SJCRH30 (cell line): ENCODE measurements at regions not wholly inside any gene's neighbourhood (a gene's known extent, or its start where the extent isn't known, plus 50 kb on each side); places are given as distances from the start of the nearest gene placed in this dataset.

Experiments used
- DNase-seq, 2 experiments: peaks; one replicate each; pipeline ENCODE4 v3.0.0-alpha.2; 2015 to 2020
- H3K27ac ChIP-seq: fragments of 250-450 bp; sonication (Bioruptor Pico); 2 replicates; pipeline ENCODE4 v1.5.1; 2020; ENCODE audit warnings: mild to moderate bottlenecking, moderate library complexity
- H3K27me3 ChIP-seq: fragments of 250-450 bp; sonication (Bioruptor Pico); 2 replicates; pipeline ENCODE4 v1.5.1; 2020; ENCODE audit warnings: mild to moderate bottlenecking, moderate library complexity
- H3K36me3 ChIP-seq: fragments of 250-450 bp; sonication (Bioruptor Pico); 2 replicates; pipeline ENCODE4 v1.5.1; 2020; ENCODE audit warnings: mild to moderate bottlenecking, moderate library complexity
- H3K4me1 ChIP-seq: fragments of 250-450 bp; sonication (Bioruptor Pico); 2 replicates; pipeline ENCODE4 v1.5.1; 2020; ENCODE audit warnings: mild to moderate bottlenecking, moderate library complexity
- H3K4me3 ChIP-seq: fragments of 250-450 bp; sonication (Bioruptor Pico); 2 replicates; pipeline ENCODE4 v1.5.1; 2020; ENCODE audit warnings: mild to moderate bottlenecking, moderate library complexity
- H3K9me3 ChIP-seq: fragments of 250-450 bp; sonication (Bioruptor Pico); replicated peaks from 2 replicates; pipeline ENCODE4 v1.5.1; 2020; ENCODE audit warnings: mild to moderate bottlenecking, moderate library complexity

- Histone ChIP-seq H3K36me3 (no peaks in the 10 kb centered on the region), H3K27me3 (no peaks in the 10 kb centered on the region), H3K9me3 (no peaks in the 10 kb centered on the region), H3K27ac (no peak overlapping the region), H3K4me3 (no peak overlapping the region), H3K4me1 (peaks cover 5% of the 10 kb centered on the region; the same call in 1 of the 2 replicates)
- DNase-seq = no peak
These were observed 199.2 kb upstream of the EEA1 start for GRCh38 chr12:93128332-93128707.

GRCh38 chr12:93130366-93131054 is 201.4 kb upstream of the EEA1 start:
- Histone ChIP-seq H3K4me1 (peaks cover 16% of the 10 kb centered on the region), H3K36me3 (no peaks in the 10 kb centered on the region), H3K27me3 (no peaks in the 10 kb centered on the region), H3K27ac (no peak overlapping the region), H3K4me3 (no peak overlapping the region), H3K9me3 (no peaks in the 10 kb centered on the region)
- DNase-seq = no peak

GRCh38 chr12:93133361-93133760 is 204.3 kb upstream of the EEA1 start:
- DNase-seq = no peak
- Histone ChIP-seq H3K27ac (no peak overlapping the region), H3K4me1 (peaks cover 28% of the 10 kb centered on the region), H3K36me3 (no peaks in the 10 kb centered on the region), H3K27me3 (no peaks in the 10 kb centered on the region), H3K9me3 (no peaks in the 10 kb centered on the region), H3K4me3 (no peak overlapping the region)

DNA sequence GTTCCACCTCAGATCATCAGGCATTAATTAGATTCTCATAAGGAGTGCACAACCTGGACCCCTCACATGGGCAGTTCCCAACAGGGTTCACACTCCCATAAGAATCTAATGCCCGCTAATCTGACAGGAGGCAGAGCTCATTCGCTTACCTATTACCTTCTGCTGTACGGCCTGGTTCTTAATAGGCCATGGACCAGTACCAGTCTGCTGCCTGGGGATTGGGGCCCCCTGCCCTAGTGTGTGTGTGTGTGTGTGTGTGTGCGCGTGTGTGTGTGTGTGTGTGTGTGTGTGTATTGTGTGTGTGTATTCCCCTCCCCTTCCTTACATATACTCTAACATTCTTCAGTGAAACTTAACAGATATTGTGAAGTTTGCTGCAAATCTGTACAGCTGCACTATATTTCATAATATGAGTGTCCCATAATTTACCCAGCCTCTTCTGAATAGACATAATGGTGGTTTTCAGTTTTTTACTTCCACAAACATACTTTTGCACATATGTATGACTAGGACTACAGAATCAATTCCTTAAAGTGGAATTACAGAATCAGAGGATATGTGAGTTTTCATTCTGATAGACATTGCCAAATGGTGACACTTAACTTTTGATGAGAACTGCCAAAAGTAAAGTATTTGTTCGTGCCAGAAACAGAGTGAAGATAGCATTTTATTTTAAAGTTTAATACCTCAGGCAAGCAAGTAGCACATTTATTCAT is 205.2 kb upstream of the EEA1 start:
- no peaks in the 10 kb centered on the region for H3K9me3 ChIP-seq
- H3K4me1 ChIP-seq = peaks cover 32% of the 10 kb centered on the region
- no peaks in the 10 kb centered on the region for H3K27me3 ChIP-seq
- no peak overlapping the region for H3K27ac ChIP-seq
- DNase-seq = no peak
- no peaks in the 10 kb centered on the region for H3K36me3 ChIP-seq
- H3K4me3 ChIP-seq = no peak overlapping the region

DNA sequence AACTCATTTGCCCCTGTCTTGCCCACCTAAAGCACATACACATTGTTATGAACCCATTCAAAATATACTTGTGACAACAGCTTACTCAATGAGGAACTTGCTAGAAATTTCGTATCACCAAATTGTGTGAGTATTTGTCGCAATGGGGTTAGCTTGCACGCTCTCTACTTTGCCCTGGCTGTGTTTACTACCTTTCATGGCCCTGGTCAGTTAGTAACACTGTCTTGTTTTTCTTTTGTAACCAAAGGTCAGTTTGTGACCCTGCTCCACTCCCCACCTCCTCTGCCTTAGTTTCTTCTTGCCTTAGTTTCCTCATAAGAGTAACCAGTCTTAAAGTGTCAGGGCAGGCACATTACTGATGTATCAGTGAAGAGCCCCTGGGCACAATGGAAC is 205.8 kb upstream of the EEA1 start:
- no peak for DNase-seq
- no peaks in the 10 kb centered on the region for H3K27me3 ChIP-seq
- no peak overlapping the region for H3K4me3 ChIP-seq
- no peaks in the 10 kb centered on the region for H3K9me3 ChIP-seq
- no peaks in the 10 kb centered on the region for H3K36me3 ChIP-seq
- H3K27ac ChIP-seq = no peak overlapping the region
- H3K4me1 ChIP-seq = peaks cover 32% of the 10 kb centered on the region

GRCh38 chr12:93135286-93136239 is 206.5 kb upstream of the EEA1 start:
- H3K9me3 ChIP-seq = no peaks in the 10 kb centered on the region
- DNase-seq = peak in 1 of 2 experiments; percentile 57
- H3K27me3 ChIP-seq = no peaks in the 10 kb centered on the region
- no peaks in the 10 kb centered on the region for H3K36me3 ChIP-seq
- no peak overlapping the region for H3K27ac ChIP-seq
- H3K4me3 ChIP-seq = no peak overlapping the region
- peaks cover 32% of the 10 kb centered on the region for H3K4me1 ChIP-seq

GRCh38 chr12:93136253-93137055 is 207.4 kb upstream of the EEA1 start:
- Histone ChIP-seq H3K27ac (no peak overlapping the region), H3K27me3 (no peaks in the 10 kb centered on the region), H3K4me1 (peaks cover 32% of the 10 kb centered on the region)

DNA sequence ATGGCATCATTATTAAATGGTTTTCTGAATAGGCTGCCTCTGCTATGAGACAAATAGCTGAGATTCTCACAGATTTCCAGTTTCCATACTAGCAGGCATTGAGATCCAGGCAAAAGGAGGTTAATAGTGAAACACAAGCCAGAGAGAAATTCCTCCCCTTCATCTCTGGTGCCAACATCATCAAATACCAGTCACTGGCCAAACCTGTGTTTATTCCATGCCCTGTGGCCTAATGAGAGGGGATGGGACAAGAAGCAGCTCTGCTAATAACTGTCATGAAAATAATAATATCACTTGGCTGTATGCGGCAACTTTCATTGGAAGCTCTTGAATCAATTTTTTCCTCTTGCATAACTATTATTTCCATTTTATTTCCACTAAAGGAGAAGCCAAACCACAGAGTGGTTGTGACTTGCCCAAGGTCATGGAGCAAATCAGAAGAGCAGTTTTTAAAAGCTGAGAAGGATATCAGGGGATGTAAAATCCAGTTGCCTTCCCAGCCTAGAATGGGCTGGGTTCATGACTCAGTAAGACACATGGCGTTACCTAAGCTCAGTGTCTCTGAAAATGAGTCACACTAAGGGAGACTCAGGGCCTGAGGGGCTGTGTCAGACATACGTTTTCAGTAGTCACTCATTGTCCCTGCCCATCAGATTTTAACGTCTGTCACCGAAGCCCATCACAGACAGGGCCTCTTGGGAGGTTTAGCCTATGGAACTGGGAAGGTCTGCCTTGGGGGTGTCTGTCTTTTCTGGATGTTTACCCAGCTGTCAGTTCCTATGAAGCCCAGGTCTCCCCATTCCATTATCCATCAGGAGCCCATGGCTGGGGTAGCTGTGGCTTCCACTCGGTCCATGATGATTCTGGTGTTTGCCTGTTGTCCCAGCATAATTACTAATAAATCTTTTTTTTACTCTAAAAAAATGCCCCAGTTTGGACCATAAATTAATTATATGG is 208.8 kb upstream of the EEA1 start:
- 0 out of 2 replicates have a peak overlapping the region, but pooled peaks have one; percentile 2 for H3K27ac ChIP-seq
- no peaks in the 10 kb centered on the region for H3K9me3 ChIP-seq
- H3K36me3 ChIP-seq = no peaks in the 10 kb centered on the region
- no peak overlapping the region for H3K4me3 ChIP-seq
- peaks cover 32% of the 10 kb centered on the region for H3K4me1 ChIP-seq
- peak; percentile 36 to 55 for DNase-seq
- H3K27me3 ChIP-seq = no peaks in the 10 kb centered on the region

More at GRCh38 chr12:93136253-93137055, 207.4 kb upstream of the EEA1 start:
- Histone ChIP-seq H3K36me3 (no peaks in the 10 kb centered on the region), H3K4me3 (no peak overlapping the region), H3K9me3 (no peaks in the 10 kb centered on the region)
- no peak for DNase-seq

DNA sequence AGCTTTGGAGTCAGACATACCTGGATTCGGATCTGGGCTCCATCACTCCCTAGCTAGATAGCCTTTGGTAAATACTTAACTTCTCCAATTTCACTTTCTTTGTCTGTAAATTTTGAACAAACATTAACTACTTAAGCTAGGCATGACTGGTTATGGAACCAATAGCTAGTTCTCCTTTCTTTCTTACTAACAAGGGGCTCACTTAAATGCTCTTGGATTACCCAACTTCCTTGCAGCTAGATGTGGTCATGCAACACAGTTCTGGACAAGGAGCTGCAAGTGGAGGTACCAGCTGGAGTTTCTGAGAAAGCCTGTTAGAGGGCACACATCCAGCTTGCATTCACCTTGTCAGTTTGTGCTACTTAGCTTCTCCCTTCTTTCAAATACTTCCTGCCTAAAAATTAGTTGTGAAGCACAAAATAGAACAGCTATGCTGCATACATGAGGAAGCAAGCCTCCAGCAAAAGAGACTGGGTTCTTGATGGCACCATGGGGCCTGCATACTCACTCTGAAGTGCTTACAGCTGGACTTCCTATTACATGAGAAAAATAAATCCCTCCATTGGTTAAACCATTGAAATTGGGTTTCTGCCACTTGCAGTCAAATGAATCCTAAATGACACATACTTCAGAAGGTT is 210.1 kb upstream of the EEA1 start:
- no peaks in the 10 kb centered on the region for H3K9me3 ChIP-seq
- DNase-seq = no peak
- no peak overlapping the region for H3K27ac ChIP-seq

DNA sequence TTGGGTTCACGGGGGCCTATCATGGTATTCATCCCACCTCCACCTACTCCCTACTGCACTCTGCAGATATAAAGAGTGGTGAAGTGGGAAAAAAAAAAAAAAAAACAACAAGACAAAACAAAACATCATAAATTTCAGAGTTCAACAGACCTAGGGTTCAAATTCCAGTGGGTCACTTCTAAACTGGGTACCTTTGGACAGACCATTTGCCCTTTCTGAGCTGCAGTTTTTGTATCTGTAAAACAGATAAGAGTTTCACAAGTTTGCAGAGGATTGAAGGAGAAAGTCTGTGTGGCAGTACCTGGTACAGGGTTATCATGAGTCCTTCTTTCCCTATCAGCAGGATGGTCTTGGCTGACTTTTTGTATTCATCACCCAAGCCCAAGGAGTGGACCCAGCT is 211.2 kb upstream of the EEA1 start:
- Histone ChIP-seq H3K4me3 (no peak overlapping the region), H3K36me3 (no peaks in the 10 kb centered on the region), H3K27me3 (no peaks in the 10 kb centered on the region), H3K4me1 (peaks cover 29% of the 10 kb centered on the region), H3K27ac (no peak overlapping the region), H3K9me3 (no peaks in the 10 kb centered on the region)
- no peak for DNase-seq

More for the DNA sequence above, 210.1 kb upstream of the EEA1 start:
- peaks cover 32% of the 10 kb centered on the region for H3K4me1 ChIP-seq
- H3K36me3 ChIP-seq = no peaks in the 10 kb centered on the region
- no peaks in the 10 kb centered on the region for H3K27me3 ChIP-seq
- no peak overlapping the region for H3K4me3 ChIP-seq

DNA sequence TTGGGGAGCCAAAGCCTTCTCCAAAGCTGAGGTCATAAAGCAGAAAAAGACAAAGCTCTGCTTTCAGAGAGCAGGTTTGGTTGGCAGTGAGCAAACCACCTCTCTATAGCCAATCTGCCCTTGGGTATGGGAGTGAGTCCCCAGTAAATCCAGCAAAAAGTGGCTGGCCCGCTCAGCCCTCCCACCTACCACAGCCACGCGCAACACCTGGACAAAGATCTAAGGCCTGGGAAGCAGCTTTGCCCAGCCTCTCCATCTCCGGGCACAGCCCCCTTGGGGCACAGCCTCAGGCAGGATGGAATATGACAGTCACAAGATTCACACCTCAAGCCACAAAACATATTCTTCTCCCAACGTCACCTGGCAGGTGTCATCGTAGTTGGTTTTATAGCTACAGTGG is 211.7 kb upstream of the EEA1 start:
- Histone ChIP-seq H3K4me3 (no peak overlapping the region), H3K4me1 (peaks cover 25% of the 10 kb centered on the region), H3K36me3 (no peaks in the 10 kb centered on the region), H3K9me3 (no peaks in the 10 kb centered on the region), H3K27me3 (no peaks in the 10 kb centered on the region), H3K27ac (no peak overlapping the region)
- no peak for DNase-seq

- Histone ChIP-seq H3K27me3 (no peaks in the 10 kb centered on the region), H3K36me3 (no peaks in the 10 kb centered on the region), H3K9me3 (no peaks in the 10 kb centered on the region), H3K4me3 (no peak overlapping the region), H3K27ac (no peak overlapping the region), H3K4me1 (peaks cover 22% of the 10 kb centered on the region)
- DNase-seq = no peak
These were observed 213.8 kb upstream of the EEA1 start for GRCh38 chr12:93142881-93143280.

GRCh38 chr12:93144109-93144508 is 215.0 kb upstream of the EEA1 start:
- no peaks in the 10 kb centered on the region for H3K36me3 ChIP-seq
- no peaks in the 10 kb centered on the region for H3K27me3 ChIP-seq
- H3K9me3 ChIP-seq = no peaks in the 10 kb centered on the region
- H3K27ac ChIP-seq = no peak overlapping the region
- H3K4me3 ChIP-seq = no peak overlapping the region
- peaks cover 13% of the 10 kb centered on the region for H3K4me1 ChIP-seq
- peak in 1 of 2 experiments; percentile 36 for DNase-seq
